ENCODE measurements at regions not wholly inside any gene's neighbourhood (a gene's known extent, or its start where the extent isn't known, plus 50 kb on each side); places are given as distances from the start of the nearest gene placed in this dataset.

- no peak for DNase-seq (ENCODE audit: low read depth)
These were observed 216.0 kb downstream of the SCG2 start for GRCh38 chr2:223386189-223386588.

GRCh38 chr2:223386984-223387383 lies 215.2 kb downstream of the SCG2 start:
- DNase-seq (ENCODE audit: low read depth), result no peak

GRCh38 chr2:223389624-223390023 lies 212.5 kb downstream of the SCG2 start:
- DNase-seq (ENCODE audit: low read depth), result no peak

- DNase-seq (ENCODE audit: low read depth), result no peak
These were observed 205.2 kb downstream of the SCG2 start for GRCh38 chr2:223396993-223397392.

GRCh38 chr2:223399357-223399957 lies 202.7 kb downstream of the SCG2 start:
- no peak for DNase-seq (ENCODE audit: low read depth)

- DNase-seq (ENCODE audit: low read depth), result no peak
These were observed 197.5 kb downstream of the SCG2 start for GRCh38 chr2:223404616-223405015.

GRCh38 chr2:223414646-223415045 lies 187.5 kb downstream of the SCG2 start:
- DNase-seq (ENCODE audit: low read depth), result peak; percentile 92

- no peak for DNase-seq (ENCODE audit: low read depth)
These were observed 187.1 kb downstream of the SCG2 start for GRCh38 chr2:223415071-223415470.

- DNase-seq (ENCODE audit: low read depth), result peak; percentile 26
These were observed 185.1 kb downstream of the SCG2 start for GRCh38 chr2:223416815-223417610.

GRCh38 chr2:223418131-223418530 lies 184.0 kb downstream of the SCG2 start:
- no peak for DNase-seq (ENCODE audit: low read depth)

GRCh38 chr2:223418604-223419199 lies 183.5 kb downstream of the SCG2 start:
- DNase-seq (ENCODE audit: low read depth), result no peak

- no peak for DNase-seq (ENCODE audit: low read depth)
These were observed 182.1 kb downstream of the SCG2 start for GRCh38 chr2:223420048-223420447.

- no peak for DNase-seq (ENCODE audit: low read depth)
These were observed 170.7 kb downstream of the SCG2 start for GRCh38 chr2:223431479-223431878.

GRCh38 chr2:223433461-223433860 lies 168.7 kb downstream of the SCG2 start:
- no peak for DNase-seq (ENCODE audit: low read depth)

- DNase-seq (ENCODE audit: low read depth), result no peak
These were observed 164.4 kb downstream of the SCG2 start for GRCh38 chr2:223437788-223438187.

GRCh38 chr2:223439184-223439583 lies 163.0 kb downstream of the SCG2 start:
- DNase-seq (ENCODE audit: low read depth), result no peak

GRCh38 chr2:223439786-223440185 lies 162.4 kb downstream of the SCG2 start:
- no peak for DNase-seq (ENCODE audit: low read depth)

- DNase-seq (ENCODE audit: low read depth), result no peak
These were observed 159.3 kb downstream of the SCG2 start for GRCh38 chr2:223442847-223443246.

GRCh38 chr2:223450246-223450645 lies 151.9 kb downstream of the SCG2 start:
- DNase-seq (ENCODE audit: low read depth), result no peak

- DNase-seq (ENCODE audit: low read depth), result no peak
These were observed 144.9 kb downstream of the SCG2 start for GRCh38 chr2:223457301-223457700.

GRCh38 chr2:223459328-223459939 lies 142.7 kb downstream of the SCG2 start:
- peak; percentile 10 for DNase-seq (ENCODE audit: low read depth)

GRCh38 chr2:223460209-223460608 lies 142.0 kb downstream of the SCG2 start:
- no peak for DNase-seq (ENCODE audit: low read depth)

- DNase-seq (ENCODE audit: low read depth), result peak; percentile 45
These were observed 141.4 kb downstream of the SCG2 start for GRCh38 chr2:223460774-223461211.
